HCT116 (cell line): ENCODE measurements at regions not wholly inside any gene's neighbourhood (a gene's known extent, or its start where the extent isn't known, plus 50 kb on each side); places are given as distances from the start of the nearest gene placed in this dataset.

Experiments
- ATAC-seq: fragments of 200-7000 bp; cut with Tn5 transposase; 2 replicates; pipeline ENCODE4 v1.9.1; 2020; ENCODE audit warnings: mild to moderate bottlenecking, moderate library complexity
- BruUV-seq: library from RNA; stranded (reverse); fragments of 400-500 nt; replicated peaks from 2 replicates; lab custom pipeline; 2021; lab: Mats Ljungman, UMichigan
- CTCF ChIA-PET: fragments of 300-600 bp; sonication (Branson Sonifier 250); formaldehyde crosslinking; loops from one replicate; lab custom pipeline; 2021; ENCODE audit warnings: antibody characterized with exemption; lab: Charles Lee
- POLR2A ChIA-PET: fragments of 300-600, 350-600 bp; sonication (Branson Sonifier 250); formaldehyde crosslinking; loops from one replicate; lab custom pipeline; 2021; ENCODE audit warnings: antibody characterized with exemption; lab: Charles Lee
- RAD21 ChIA-PET, 2 experiments: fragments of 300-600 bp; sonication (Branson Sonifier 250); formaldehyde crosslinking; loops; one replicate each; lab custom pipeline; 2023; ENCODE audit warnings: low total read pairs in 2 of 2; ENCODE audit not compliant: uncharacterized antibody in 2 of 2, unreplicated experiment in 2 of 2, low non-redundant PET in 1 of 2; lab: Charles Lee
- DNase-seq: peaks from one replicate; pipeline ENCODE4 v3.0.0-alpha.2; 2010; ENCODE audit warnings: low read depth, low spot score
- H2AFZ ChIP-seq: fragments of 200-600 bp; shearing (Covaris generic), sonication (generic); 2 replicates; pipeline ENCODE4 v1.6.1; 2017; ENCODE audit warnings: low read depth, mixed run types, mixed read lengths, antibody characterized with exemption, low read length; ENCODE audit not compliant: poor library complexity, severe bottlenecking
- H3K27ac ChIP-seq: 2 replicates; pipeline ENCODE4 v1.5.1; 2012; ENCODE audit warnings: low read depth, low read length
- H3K27me3 ChIP-seq: fragments of 200-600 bp; sonication (generic); 2 replicates; pipeline ENCODE4 v1.6.1; 2016; ENCODE audit warnings: mixed run types, low read length, mixed read lengths; ENCODE audit not compliant: insufficient read depth
- H3K36me3 ChIP-seq, 2 experiments: fragments of 200-500 bp in 1 of 2; fragments of 200-600 bp in 1 of 2; sonication (Bioruptor generic) in 1 of 2; sonication (generic) in 1 of 2; 2 replicates each; pipeline versions ENCODE4 v1.5.1 to v1.6.1; 2014 to 2016; ENCODE audit warnings: low read length in 2 of 2, inconsistent platforms in 1 of 2, mixed read lengths in 1 of 2, mixed run types in 1 of 2; ENCODE audit not compliant: insufficient read depth in 2 of 2, control insufficient read depth in 1 of 2
- H3K4me1 ChIP-seq, 2 experiments: fragments of 200-600 bp in 1 of 2; sonication (generic) in 1 of 2; 2 replicates each; pipeline versions ENCODE4 v1.5.1 to v1.6.1; 2012 to 2017; ENCODE audit warnings: low read length in 2 of 2, inconsistent platforms in 1 of 2, mild to moderate bottlenecking in 1 of 2, mixed read lengths in 1 of 2, mixed run types in 1 of 2, moderate library complexity in 1 of 2; ENCODE audit not compliant: insufficient read depth in 2 of 2, control insufficient read depth in 1 of 2
- H3K4me2 ChIP-seq: fragments of 200-600 bp; sonication (generic); 2 replicates; pipeline ENCODE4 v1.6.1; 2017; ENCODE audit warnings: mixed run types, low read length, mixed read lengths
- H3K4me3 ChIP-seq, 2 experiments: fragments of 200-600 bp in 1 of 2; sonication (generic) in 1 of 2; replicated peaks in 1 of 2; 2 replicates each; pipeline ENCODE4 v1.5.1; 2011 to 2016; ENCODE audit warnings: low read length in 2 of 2, control low read depth in 1 of 2, low read depth in 1 of 2, mild to moderate bottlenecking in 1 of 2, mixed read lengths in 1 of 2, mixed run types in 1 of 2
- H3K79me2 ChIP-seq: fragments of 200-600 bp; sonication (generic); 2 replicates; pipeline ENCODE4 v1.6.1; 2017; ENCODE audit warnings: mild to moderate bottlenecking, mixed run types, low read length, moderate library complexity, mixed read lengths; ENCODE audit not compliant: insufficient read depth
- H3K9ac ChIP-seq: fragments of 200-600 bp; sonication (generic); 2 replicates; pipeline ENCODE4 v1.6.1; 2016; ENCODE audit warnings: low read length, mixed read lengths
- H3K9me2 ChIP-seq: fragments of 200-600 bp; sonication (generic), shearing (Covaris generic); 2 replicates; pipeline ENCODE4 v1.6.1; 2017; ENCODE audit warnings: mixed run types, mild to moderate bottlenecking, moderate library complexity; ENCODE audit not compliant: insufficient read depth
- H3K9me3 ChIP-seq, 2 experiments: fragments of 200-500 bp in 1 of 2; fragments of 200-600 bp in 1 of 2; sonication (Bioruptor generic) in 1 of 2; sonication (generic) in 1 of 2; 2 replicates each; pipeline ENCODE4 v1.6.1; 2014 to 2017; ENCODE audit warnings: low read length in 2 of 2, mixed read lengths in 2 of 2, inconsistent platforms in 1 of 2, low read depth in 1 of 2, mild to moderate bottlenecking in 1 of 2, mixed run types in 1 of 2, moderate library complexity in 1 of 2; ENCODE audit not compliant: control insufficient read depth in 1 of 2, insufficient read depth in 1 of 2
- H4K20me1 ChIP-seq: fragments of 200-600 bp; sonication (generic), shearing (Covaris generic); 2 replicates; pipeline ENCODE4 v1.6.1; 2017; ENCODE audit warnings: mixed run types, mild to moderate bottlenecking, moderate library complexity; ENCODE audit not compliant: insufficient read depth
- CBX3 ChIP-seq: IDR thresholded peaks from 2 replicates; pipeline ENCODE4 v1.6.1; 2012; ENCODE audit warnings: low read depth
- CEBPB ChIP-seq: IDR thresholded peaks from 2 replicates; pipeline ENCODE4 v1.6.1; 2012; ENCODE audit warnings: low read depth
- EGR1 ChIP-seq: IDR thresholded peaks from 2 replicates; pipeline ENCODE4 v1.6.1; 2012; ENCODE audit warnings: low read depth
- ELF1 ChIP-seq: IDR thresholded peaks from 2 replicates; pipeline ENCODE4 v1.6.1; 2012; ENCODE audit warnings: low read depth, borderline replicate concordance
- EZH2phosphoT487 ChIP-seq: fragments of 200-600 bp; IDR thresholded peaks from 2 replicates; pipeline ENCODE4 v1.6.1; 2018; ENCODE audit warnings: antibody characterized with exemption, borderline replicate concordance
- FOSL1 ChIP-seq: IDR thresholded peaks from 2 replicates; pipeline ENCODE4 v1.6.1; 2012; ENCODE audit warnings: low read depth
- MAX ChIP-seq: IDR thresholded peaks from 2 replicates; pipeline ENCODE4 v1.6.1; 2012
- POLR2AphosphoS5 ChIP-seq: IDR thresholded peaks from 2 replicates; pipeline ENCODE4 v1.6.1; 2011; ENCODE audit warnings: mild to moderate bottlenecking, low read depth, low read length, moderate library complexity
- REST ChIP-seq: IDR thresholded peaks from 2 replicates; pipeline ENCODE4 v1.6.1; 2012; ENCODE audit warnings: low read depth
- SIN3A ChIP-seq: IDR thresholded peaks from 2 replicates; pipeline ENCODE4 v1.6.1; 2012; ENCODE audit warnings: low read depth
- SRF ChIP-seq: IDR thresholded peaks from 2 replicates; pipeline ENCODE4 v1.6.1; 2012; ENCODE audit warnings: low read depth
- TCF7L2 ChIP-seq: IDR thresholded peaks from 2 replicates; pipeline ENCODE4 v1.7.0; 2011; ENCODE audit warnings: borderline replicate concordance, inconsistent platforms; ENCODE audit not compliant: insufficient read depth, insufficient read length; ENCODE audit errors: extremely low read depth
- YY1 ChIP-seq: IDR thresholded peaks from 2 replicates; pipeline ENCODE4 v1.6.1; 2011; ENCODE audit warnings: low read length, low read depth, moderate library complexity, mild to moderate bottlenecking; ENCODE audit not compliant: insufficient replicate concordance; ENCODE audit errors: extremely low read depth
- ZBTB33 ChIP-seq: IDR thresholded peaks from 2 replicates; pipeline ENCODE4 v1.6.1; 2011; ENCODE audit warnings: mild to moderate bottlenecking, low read length, moderate library complexity; ENCODE audit not compliant: insufficient replicate concordance; ENCODE audit errors: extremely low read depth
- intact Hi-C: fragments of 100-400 bp; cut with micrococcal nuclease; formaldehyde crosslinking; loops from 2 replicates; pipeline ENCODE4 v1.10.0; 2022
- TF ChIP-seq, protein P1 (sequence below), 3 experiments: fragments of 200-600 bp in 1 of 3; sonication (generic) in 1 of 3; IDR thresholded peaks in 2 of 3; conservative IDR thresholded peaks in 1 of 3; 2 replicates each; pipeline ENCODE4 v1.5.1; 2012 to 2017; ENCODE audit warnings: low read depth in 2 of 3, low read length in 2 of 3, antibody characterized with exemption in 1 of 3, borderline replicate concordance in 1 of 3, control low read depth in 1 of 3, mild to moderate bottlenecking in 1 of 3, mixed read lengths in 1 of 3, mixed run types in 1 of 3, moderate library complexity in 1 of 3; ENCODE audit not compliant: insufficient read depth in 1 of 3

DNA sequence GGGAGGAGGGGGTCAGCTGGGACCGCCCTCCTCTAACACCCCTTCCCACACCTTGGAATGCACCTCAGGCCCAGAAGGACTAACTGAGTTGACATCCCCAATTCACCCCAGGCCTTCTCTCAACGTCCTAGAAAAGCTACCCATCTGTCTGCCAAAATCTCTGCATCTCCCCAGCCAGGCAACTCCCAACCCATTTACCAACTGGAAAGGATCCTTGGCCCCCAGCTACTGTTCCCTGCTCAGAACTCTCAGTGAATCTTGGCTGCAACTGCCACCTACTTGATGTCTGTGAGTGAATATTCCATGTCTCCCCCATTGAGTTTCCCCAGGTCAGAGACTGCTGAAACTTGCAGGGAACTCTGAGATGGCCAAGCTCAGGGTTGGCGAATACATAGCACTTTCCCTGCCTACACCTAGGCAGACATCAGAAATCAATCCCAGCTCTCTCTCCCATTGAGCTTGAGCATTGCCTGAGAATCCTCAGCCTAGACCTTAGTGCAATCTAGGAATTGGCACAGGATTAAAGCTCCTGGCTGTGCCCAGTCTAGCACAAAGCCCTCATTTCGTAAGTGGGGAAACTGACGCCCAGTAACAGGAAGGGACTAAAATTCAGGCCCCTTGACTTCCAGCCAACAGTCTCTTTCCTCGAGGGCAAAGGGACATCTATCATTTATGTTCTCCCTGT is 71.9 kb upstream of the NCOR2 start:
- 0 out of 2 replicates have a peak overlapping the region, but pooled peaks have one; percentile 33 for H3K4me2 ChIP-seq
- peaks cover 32 to 64% of the 10 kb centered on the region in 2 experiments for H3K4me1 ChIP-seq
- peak overlapping the region; percentile 25 for H2AFZ ChIP-seq
- intact Hi-C loops = loop anchor here (5.0 kb wide), 1 partner anchor 72 kb away; the partner anchor contains the start of gene NCOR2
- no peaks in the 10 kb centered on the region for H3K9me3 ChIP-seq
- no peaks in the 10 kb centered on the region for H3K9me2 ChIP-seq
- no peak overlapping the region for H3K9ac ChIP-seq
- ChIA-PET CTCF (no interaction called here), RAD21 (no interaction called here), POLR2A (no interaction called here)
- BruUV-seq = no TSS peak
- TF ChIP-seq EGR1 = no peak
- TF ChIP-seq REST = no peak
- no peak for TF ChIP-seq MAX
- TF ChIP-seq SRF = no peak
- no peak for TF ChIP-seq SIN3A
- TF ChIP-seq CBX3 = no peak
- no peak for TF ChIP-seq TCF7L2
- TF ChIP-seq POLR2AphosphoS5 = no peak
- no peak for TF ChIP-seq FOSL1
- no peak for TF ChIP-seq EZH2phosphoT487
- TF ChIP-seq, protein P1, sequence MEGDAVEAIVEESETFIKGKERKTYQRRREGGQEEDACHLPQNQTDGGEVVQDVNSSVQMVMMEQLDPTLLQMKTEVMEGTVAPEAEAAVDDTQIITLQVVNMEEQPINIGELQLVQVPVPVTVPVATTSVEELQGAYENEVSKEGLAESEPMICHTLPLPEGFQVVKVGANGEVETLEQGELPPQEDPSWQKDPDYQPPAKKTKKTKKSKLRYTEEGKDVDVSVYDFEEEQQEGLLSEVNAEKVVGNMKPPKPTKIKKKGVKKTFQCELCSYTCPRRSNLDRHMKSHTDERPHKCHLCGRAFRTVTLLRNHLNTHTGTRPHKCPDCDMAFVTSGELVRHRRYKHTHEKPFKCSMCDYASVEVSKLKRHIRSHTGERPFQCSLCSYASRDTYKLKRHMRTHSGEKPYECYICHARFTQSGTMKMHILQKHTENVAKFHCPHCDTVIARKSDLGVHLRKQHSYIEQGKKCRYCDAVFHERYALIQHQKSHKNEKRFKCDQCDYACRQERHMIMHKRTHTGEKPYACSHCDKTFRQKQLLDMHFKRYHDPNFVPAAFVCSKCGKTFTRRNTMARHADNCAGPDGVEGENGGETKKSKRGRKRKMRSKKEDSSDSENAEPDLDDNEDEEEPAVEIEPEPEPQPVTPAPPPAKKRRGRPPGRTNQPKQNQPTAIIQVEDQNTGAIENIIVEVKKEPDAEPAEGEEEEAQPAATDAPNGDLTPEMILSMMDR (IDR thresholded peaks at IDR 0.05 in 2 of 3, conservative IDR thresholded peaks at IDR 0.05 in 1 of 3; ENCODE audit: borderline replicate concordance in 1 of 3, insufficient read depth in 1 of 3, low read depth in 2 of 3, low read length in 2 of 3) = no peak
- TF ChIP-seq ZBTB33 = no peak
- TF ChIP-seq YY1 = no peak
- TF ChIP-seq ELF1 = no peak
- TF ChIP-seq CEBPB = no peak
- no peaks in the 10 kb centered on the region for H3K27me3 ChIP-seq
- no peaks in the 10 kb centered on the region for H3K79me2 ChIP-seq
- H3K36me3 ChIP-seq = no peaks in the 10 kb centered on the region
- ATAC-seq = no peak
- no peak for DNase-seq
- H3K4me3 ChIP-seq = no peak overlapping the region
- no peaks in the 10 kb centered on the region for H4K20me1 ChIP-seq
- H3K27ac ChIP-seq = no peak overlapping the region
